LHCN-M2 (cell line): ENCODE measurements at regions not wholly inside any gene's neighbourhood (a gene's known extent, or its start where the extent isn't known, plus 50 kb on each side); places are given as distances from the start of the nearest gene placed in this dataset.
"Not testable (repeated sequence)": the region's sequence is repeated elsewhere in the genome, so short reads cannot be mapped to it uniquely, and the experiment has no call there.

Experiments used
- DNase-seq: peaks from one replicate; pipeline ENCODE4 v3.0.0-alpha.2; 2012; ENCODE audit warnings: low read depth

DNA sequence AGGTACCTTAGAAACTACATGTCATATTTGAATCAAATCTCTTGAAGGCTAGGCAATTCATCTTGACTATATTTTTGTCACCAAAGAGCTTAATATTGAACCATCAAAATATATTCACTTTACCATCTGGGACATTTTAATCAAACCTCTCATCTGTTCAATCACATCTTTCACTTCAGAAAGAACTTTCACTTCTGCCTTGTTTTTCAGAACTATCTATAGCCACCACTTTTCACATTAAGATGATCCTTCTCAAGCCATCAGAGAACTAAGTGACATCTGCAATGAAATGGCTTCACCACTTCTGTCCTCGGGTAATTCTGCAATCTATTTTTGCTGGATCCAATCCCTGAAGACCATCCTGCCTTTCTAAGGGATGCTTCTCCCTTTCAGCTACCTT, 57.8 kb downstream of the OR2B2 start:
- no peak for DNase-seq

GRCh38 chr6:27851440-27851839, 60.8 kb downstream of the OR2B2 start:
- DNase-seq = no peak

- not testable (repeated sequence) for DNase-seq
These were observed 63.2 kb downstream of the OR2B2 start for GRCh38 chr6:27849001-27849400.

DNA sequence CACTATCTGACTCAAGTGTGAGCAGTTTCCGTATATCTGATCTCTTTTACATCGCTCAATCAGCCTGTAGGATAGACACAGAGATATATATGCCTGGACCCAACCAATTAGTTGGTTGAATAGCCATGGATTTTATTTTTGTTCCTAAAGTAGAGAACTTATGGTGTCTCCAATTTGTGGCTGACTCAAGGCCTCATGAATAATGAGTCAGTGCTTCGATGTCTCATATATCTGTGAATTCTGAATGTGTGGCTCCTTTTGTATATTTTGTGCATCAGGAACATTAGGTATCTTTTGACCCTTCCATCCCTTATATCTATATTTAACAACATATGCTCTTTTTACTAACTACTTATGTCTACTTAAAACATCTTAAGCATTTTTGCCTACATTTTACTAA, 64.5 kb downstream of the OR2B2 start:
- DNase-seq = peak; percentile 69

GRCh38 chr6:27840572-27840971, 71.6 kb downstream of the OR2B2 start:
- DNase-seq = no peak

DNA sequence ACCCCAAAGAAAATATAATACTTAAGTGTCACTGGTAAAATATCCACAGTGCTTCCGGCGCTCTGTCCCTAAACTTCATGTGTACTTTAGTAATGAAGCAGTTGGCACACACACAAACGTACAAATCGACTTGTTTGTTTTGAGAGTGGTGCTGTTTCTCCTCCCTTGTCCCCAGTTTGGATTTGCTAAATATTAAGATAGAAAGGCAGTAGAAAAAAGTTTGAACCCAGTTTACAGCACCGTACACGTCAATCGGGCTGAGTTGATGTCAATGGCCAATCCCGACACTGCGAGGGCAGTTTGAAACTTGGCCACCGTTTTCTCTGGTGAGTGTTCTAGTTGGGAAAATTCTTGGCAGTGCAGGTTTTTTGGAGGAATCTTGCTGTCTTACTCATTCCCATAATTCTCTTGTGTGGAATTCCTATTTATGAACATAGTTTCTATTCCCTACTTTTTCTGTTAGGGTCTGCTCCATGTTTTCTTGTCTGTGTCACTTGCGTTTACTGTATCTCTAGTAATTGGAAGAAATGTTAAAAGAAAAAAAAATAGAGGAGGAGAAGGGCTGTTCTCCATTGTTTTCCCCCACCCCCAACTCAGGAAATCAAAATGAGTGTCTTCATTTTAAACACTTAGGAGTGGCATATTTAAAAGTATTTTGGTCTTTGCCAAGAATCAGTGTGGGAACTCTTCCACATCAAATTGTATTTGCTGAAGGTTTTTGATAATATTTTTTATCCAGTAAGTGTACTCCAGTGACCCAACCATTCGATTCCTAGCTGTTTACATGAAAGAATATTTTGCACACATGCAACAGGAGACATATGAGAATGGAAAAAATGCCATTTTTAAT, 72.3 kb downstream of the OR2B2 start:
- peak; percentile 89 for DNase-seq

DNA sequence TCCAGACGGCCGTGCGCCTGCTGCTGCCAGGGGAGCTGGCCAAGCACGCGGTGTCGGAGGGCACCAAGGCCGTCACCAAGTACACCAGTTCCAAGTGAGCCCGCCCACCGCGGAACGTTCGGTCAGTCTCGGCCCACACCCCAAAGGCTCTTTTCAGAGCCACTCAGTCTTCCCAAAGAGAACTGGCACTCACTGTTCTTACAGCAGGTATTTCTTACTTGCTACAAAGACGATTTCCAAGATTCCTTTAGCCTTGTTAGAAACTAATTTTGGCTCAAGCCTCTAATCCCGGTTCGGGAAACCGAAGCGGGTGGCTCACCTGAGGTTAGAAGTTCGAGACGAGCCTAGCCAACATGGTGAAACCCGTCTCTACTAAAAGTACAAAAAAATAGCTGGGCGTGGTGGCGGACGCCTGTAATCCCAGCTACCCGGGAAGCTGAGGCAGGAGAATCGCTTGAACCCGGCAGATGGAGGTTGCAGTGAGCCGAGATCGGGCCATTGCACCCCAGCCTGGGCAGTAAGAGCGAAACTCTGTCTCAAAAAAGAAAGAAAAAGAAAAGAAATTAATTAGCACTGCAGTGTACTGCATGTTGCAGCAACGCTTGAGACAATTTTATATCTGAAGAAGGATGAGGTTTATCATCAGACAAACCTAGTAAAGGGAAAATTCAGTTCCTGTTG, 73.1 kb downstream of the OR2B2 start:
- peak; percentile 47 for DNase-seq

- DNase-seq = peak; percentile 100
These were observed 73.9 kb downstream of the OR2B2 start for GRCh38 chr6:27838058-27838944.

- no peak for DNase-seq
These were observed 74.6 kb downstream of the OR2B2 start for GRCh38 chr6:27837625-27838057.

DNA sequence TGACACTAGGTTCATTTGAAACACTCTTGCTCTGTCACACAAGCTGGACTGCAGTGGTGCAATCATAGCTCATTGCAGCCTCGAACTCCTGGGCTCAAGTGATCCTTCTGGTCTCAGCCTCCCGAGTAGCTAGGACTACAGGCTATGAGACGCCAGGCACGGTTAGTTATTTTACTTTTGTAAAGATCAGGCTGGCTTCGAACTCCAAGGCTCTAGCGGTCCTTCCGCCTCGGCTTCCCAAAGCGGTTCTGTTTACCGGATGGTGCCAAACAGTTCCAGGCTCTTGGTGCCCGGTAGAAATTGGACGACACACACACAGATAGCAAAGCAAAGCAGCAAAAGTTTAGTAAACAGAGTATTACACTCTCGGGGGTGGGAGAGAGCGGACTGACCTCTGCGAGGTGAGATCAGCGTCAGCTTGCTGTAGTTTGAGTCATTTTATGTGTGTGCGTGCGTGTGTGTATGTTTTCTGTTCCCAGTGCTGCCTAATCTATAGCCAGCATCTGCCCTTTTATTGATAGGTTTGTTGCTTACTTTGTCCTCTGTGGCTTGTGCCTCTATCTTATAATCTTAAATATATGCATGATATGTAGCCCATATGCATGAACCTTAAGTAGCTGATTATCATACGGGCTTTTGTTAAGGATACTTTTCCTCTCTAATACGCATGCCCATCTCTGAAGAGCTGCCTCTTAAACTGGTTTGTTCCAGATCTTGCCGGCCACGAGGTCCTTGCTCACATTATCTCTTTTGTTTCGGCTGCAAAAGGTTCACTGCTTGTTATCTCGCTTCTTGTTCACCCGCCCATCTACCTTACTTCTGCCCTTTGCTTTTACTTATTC, 75.2 kb downstream of the OR2B2 start:
- peak; percentile 88 for DNase-seq

- no peak for DNase-seq
These were observed 75.9 kb downstream of the OR2B2 start for GRCh38 chr6:27836141-27836782.

DNA sequence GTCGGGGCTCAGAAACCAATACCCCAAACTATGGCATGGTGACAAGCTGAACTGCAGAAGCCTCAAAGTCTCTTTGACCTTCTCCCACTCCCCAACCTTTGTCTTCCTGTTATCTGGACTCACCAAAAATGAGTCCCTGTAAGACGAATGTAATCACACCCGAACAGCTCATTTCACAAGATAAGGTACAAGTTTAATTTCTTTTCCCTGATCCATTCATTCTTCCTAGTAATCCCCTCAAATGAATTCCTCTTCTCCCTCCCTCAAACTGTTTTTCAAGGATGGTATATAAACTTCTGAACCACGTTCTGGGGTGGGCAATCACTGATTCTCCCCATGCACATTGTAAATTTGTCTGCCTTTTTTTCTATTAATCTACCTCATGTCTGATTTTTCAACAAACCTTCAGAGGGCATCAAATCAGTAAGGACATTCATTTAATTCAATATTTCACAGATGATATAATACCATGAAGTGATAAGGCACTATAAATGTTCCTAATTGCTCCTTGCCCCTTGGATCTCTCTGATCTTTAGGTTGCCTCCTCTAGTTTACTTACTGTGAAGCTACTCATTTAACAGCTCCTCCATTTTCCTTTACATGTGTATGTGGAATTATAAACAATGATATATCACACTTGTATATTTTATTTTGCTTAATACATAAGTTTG, 77.2 kb downstream of the OR2B2 start:
- DNase-seq = no peak

GRCh38 chr6:27834384-27834783, 77.8 kb downstream of the OR2B2 start:
- DNase-seq = no peak

DNA sequence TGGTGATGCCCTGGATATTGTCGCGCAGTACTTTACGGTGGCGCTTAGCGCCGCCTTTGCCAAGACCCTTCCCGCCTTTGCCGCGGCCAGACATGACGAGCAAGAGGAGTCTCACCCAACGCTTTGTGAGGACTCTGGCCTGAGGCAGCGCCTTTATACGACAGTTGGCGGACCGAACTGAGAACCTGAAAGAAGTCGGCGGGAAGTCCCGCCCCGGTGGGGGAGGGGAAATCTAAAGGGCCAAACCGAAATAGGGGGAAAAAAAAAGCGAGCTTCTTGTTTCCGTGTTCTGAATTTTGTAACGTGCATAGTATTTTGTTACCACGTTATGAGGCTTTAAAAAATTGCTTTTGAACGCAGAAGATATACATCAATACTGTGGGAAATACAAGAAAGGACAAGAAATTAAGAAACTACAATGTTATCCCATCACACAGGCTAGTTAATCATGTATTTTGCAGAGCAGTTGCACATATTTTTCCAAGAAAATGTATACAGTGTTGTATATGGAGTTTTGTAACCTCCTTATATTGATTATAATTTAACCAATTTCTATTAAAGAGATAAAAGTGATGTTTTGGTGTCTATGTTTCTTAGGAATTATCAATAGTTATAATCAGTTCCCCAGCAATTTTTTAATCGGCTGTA, 80.6 kb downstream of the OR2B2 start:
- DNase-seq = peak; percentile 61

- DNase-seq = peak; percentile 40
These were observed 81.4 kb downstream of the OR2B2 start for GRCh38 chr6:27830600-27831433.

DNA sequence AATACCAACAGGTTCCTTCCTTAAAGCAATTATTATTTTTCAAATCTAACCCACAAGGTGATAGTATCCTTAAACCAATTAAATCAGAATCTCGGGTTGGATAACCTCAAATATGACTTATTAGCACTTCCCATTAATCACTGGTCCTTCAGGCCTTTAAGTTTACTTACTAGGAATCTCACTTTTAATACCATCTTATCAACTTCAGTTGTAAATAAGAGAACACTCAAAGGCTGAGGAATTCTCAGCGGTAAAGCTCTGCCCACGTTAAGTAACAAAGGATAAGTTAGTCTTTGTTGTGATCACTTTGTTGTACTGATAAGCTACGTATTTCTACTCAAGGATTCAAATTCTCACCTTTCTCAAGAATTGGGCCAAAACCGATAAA, 82.0 kb downstream of the OR2B2 start:
- no peak for DNase-seq

DNA sequence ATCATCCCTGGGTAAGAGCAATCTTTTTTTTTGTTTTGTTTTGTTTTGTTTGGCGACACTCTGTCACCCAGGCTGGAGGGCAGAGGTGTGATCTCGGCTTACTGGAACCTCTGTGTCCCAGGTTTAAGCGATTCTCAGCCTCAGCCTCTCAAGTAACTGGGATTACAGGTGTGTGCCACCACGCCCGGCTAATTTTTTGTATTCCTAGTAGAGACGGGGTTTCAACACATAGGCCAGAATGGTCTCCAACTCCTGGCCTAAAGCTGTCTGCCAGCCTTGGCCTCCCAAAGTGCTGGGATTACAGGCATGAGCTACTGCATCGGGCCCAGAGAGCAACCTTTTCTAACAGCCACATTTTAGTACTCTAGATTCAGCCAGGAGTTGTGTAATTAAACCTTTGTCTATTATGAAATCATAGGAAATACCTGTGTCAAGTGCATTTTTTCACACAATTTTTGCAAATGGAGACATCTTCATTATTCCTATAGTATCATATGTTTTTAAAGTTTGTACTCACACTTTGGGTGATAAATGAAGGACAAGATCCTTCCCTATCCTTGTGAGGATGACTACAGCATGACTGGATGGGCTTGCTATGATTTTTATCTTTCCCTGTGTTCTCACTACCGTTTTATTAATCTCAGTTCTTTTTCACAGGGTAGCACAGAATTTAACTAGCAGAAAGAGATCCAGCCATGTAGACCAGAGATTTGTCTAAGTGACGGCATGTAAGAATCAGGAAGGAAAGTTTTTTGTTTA, 82.6 kb downstream of the OR2B2 start:
- DNase-seq = no peak

DNA sequence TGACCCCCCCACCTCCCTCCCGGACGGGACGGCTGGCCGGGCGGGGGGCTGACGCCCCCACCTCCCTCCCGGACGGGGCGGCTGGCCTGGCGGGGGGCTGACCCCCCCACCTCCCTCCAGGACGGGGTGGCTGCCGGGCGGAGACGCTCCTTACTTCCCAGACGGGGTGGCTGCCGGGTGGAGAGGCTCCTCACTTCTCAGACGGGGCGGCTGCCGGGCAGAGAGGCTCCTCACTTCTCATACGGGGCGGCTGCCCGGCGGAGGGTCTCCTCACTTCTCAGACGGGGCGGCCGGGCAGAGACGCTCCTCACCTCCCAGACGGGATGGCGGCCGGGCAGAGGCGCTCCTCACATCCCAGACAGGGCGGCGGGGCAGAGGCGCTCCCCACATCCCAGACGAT, 84.7 kb downstream of the OR2B2 start:
- not testable (repeated sequence) for DNase-seq
